HG03342 (cell line): ENCODE measurements at regions not wholly inside any gene's neighbourhood (a gene's known extent, or its start where the extent isn't known, plus 50 kb on each side); places are given as distances from the start of the nearest gene placed in this dataset.

Experiments
- ATAC-seq: cut with Tn5 transposase; IDR thresholded peaks from one replicate; pipeline ENCODE4 v1.9.1; 2021; ENCODE audit warnings: mild to moderate bottlenecking, moderate library complexity; ENCODE audit not compliant: unreplicated experiment

DNA sequence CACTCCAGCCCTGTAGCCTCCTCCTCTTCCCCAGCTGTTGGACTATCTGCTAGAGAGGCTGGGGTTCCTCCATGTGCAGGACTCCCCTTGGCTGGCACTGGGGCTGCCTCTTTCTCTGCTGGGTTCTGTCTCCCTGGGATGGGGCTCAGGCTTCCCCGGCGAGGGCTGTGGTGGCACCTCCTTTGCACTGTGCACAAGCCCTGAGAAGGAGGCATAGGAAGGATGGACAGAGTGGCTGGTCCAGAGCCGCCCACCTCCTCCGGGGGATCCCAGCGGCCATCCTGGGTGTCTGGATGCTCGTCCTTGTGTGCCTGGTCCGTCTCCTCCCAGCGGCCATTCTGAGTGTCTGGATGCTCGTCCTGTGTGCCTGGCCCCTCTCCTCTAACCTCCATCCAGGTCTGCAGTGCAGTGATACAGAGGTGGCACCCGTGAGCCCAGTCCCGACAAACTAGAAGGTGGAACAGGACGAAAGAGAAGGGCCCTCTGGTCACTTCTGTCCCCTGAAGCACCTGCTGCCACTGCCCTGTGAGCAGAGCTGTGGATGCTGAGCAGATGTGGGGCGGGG is 633.7 kb downstream of the BRD1 start:
- no peak for ATAC-seq

DNA sequence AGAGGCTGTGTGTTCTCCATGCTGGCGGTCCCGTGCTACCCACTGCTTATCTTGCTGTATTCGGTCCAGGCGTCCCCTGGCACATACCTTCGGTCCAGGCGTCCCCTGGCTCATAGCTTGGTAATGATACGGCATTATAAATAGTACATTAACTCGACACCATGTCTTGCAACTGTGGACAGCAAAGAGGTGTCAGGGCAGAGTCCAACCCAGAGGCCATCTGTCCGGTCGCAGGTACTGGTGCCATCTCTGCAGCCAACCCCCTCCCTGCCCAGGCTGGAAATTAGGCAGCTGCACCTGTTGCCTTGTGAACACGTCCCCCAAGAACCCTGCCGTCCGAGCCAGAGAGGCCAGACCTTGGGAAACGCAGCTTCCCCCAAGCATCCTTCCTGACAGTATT is 634.3 kb downstream of the BRD1 start:
- ATAC-seq: no peak

DNA sequence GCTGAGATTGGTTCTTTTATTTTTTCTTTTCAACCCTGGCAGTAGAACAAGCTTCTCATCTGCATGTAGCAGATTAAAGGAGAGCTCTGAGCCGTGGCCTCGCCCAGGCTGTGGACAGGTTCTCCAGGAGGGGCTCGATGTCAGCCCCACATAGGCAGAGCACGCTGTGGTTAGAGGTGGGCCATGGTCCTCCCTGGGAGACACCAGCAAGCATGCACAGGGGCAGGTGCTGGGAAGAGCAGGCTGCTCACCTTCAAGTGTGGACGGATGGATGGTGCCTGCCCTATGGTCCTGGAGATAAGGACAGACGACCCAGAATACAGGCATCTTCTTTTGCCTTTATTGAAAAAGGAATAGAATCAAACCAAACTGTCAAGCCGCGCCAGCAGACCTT is 634.8 kb downstream of the BRD1 start:
- no peak for ATAC-seq

DNA sequence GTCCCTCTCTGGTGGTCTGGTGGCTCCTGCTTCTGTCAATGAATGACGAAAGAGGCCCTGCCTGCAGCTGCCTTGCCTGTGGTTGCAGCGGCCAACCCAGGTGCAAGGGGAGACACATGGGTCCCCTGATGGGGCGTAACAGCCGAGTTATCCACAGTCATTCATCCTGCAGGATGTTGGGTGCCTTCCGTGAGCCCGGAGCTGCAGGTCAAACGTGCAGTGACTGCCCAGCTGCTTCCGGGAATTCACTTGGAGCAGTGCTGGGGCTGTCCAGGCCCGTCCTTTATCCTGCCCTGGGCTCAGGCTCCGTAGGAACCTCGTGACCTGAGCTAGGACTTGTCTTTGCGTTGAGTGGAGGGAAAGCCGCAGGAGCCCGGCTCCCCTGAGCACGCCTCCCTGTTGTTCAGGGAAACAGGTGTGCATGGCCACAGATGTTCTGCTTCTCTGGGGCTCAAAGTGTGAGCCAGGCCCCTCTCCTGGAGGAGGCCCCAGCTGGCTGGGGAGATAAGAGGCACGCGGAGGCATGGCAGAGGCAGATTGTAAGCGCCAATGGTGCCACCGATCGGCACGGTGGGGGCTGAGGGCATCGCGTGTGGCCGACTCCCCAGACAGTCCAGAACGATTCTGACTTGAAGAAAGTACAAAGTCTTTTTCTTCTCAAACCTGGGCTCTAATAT is 635.4 kb downstream of the BRD1 start:
- ATAC-seq: no peak

DNA sequence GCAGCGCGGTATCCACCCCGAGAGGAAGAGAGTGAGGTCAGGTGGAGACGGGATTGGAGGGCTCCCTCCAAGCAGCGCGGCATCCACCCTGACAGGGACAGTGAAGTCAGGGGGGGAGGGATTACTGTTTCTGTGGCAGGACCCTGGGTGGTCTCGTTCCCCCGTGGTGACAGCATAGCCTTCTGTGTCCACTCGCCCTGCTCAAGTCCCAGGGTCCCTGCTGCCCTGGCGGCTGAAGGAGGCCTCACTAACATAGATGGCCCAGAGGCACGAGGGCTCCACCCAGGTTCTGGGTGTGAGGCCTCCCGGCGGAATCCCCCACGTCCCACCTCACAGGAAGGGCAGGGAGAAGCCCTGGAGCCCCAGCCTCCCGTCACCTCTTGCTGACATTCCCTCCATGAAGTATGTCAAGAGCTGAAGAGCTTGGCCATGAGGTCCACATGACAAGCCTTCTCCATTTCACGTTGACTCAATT is 636.1 kb downstream of the BRD1 start:
- ATAC-seq: no peak

DNA sequence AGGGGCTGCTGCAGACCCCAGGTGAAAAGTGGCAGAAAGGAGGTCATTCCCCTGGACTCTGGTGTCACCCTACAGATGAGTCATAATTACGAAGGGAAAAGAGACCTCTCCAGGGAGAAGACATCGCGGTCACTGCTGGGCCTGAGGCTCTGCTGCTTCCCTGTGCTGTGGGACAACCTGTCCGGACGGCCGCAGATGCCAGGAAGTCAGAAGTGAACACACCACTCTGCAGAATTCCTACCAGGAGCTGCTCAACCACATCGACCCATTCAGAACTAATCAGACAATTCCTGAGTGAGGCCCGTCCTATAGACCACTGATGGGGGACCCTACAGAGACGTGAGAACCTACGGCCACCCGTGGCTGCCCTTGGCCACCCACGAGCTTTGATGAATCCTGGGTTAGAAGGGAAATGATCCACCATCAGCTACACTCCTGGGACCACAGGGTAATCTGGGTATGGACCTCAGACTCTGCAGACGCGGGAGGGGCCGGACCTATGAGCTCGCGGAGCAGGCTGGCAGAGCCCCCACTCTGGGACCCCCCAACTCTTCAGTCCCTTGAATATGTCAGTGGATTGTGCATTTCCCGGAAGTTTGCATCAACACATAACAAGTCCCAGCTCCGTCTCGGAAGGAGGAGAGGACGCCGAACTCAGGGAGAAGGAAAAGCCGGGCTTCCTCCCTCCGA is 636.7 kb downstream of the BRD1 start:
- no peak for ATAC-seq

DNA sequence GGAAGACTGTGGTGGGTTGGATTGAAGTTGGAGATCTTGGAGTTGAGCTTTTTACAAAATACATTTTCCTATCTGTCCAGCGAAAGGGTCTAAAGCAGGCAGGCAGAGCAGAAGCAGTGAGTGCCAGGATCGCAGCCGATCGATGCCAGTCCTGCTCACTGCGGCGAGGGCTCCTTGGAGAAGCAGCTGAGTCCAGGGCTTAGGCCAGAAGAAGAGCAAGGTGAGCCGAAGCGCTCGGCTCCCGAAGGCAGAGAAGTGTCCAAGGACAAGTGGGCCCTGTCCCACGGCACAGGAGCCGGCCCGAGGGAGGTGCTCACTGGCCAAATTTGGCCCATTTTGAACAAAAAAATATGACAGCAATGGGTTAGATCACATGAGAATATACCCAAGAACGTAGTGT is 637.8 kb downstream of the BRD1 start:
- ATAC-seq: no peak

DNA sequence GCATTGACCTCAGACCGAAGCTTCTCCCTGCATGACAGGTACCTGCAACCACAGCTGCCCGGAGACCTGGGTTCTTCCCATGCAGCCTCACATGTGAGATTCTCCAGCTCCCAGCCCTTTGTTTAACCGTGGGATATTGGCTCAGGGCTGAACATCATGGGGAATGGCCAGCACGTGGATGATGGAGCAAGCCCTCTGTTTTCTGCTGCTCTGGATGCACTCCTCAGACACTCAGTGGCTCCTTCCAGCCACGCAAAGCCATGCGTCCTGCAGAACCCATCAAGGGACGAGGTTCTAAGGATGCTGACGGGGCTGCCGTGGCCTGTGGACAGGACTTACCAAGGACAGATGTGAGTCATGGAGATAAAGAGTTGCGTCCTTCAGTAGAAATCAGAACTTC is 639.1 kb downstream of the BRD1 start:
- ATAC-seq: no peak

DNA sequence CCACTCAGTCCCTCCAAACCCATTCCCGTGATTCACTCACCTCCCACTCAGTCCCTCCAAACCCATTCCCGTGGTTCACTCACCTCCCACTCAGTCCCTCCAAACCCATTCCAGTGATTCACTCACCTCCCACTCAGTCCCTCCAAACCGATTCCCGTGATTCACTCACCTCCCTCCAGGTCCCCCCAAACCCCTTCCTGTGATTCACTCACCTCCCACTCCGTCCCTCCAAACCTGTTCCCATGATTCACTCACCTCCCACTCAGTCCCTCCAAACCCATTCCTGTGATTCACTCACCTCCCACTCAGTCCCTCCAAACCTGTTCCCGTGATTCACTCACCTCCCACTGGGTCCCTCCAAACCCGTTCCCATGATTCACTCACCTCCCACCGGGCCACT is 639.6 kb downstream of the BRD1 start:
- no peak for ATAC-seq

DNA sequence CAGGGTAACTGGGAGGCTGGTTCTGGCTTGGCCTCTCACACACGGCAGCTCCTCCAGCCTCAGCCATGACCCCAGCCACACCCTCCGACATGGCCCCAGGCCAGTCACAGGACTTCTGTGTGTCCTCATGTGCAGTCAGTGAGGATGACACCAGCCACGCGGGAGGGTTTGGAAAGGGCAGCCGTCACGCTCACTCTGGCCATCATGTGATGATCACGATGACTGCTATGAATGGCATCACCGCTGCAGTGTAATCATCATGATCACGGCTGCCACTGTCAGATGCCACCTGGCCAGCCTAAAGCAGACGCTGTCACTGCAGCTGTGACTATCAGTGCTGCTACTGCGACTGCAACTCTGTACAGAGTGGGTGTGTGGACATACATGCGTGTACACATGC is 640.9 kb downstream of the BRD1 start:
- no peak for ATAC-seq

DNA sequence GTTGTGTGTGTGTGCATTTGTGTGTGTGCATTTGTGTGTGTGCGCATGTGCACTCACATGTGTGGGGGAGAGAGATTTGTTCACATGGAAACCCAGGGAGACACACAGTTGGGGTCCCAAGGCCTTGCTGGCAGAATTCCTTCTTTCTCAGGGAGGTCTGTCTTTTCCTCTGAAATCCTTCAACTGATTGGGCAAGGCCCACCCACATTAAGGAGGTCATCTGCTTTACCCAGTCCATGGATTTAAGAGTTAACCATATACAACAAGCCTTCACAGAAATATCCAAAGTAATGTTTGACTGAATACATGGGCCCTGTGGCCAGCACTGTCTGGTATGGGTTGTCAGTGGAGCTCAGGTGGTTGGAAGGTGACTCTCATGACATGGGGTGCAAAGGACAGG is 641.4 kb downstream of the BRD1 start:
- ATAC-seq: no peak

DNA sequence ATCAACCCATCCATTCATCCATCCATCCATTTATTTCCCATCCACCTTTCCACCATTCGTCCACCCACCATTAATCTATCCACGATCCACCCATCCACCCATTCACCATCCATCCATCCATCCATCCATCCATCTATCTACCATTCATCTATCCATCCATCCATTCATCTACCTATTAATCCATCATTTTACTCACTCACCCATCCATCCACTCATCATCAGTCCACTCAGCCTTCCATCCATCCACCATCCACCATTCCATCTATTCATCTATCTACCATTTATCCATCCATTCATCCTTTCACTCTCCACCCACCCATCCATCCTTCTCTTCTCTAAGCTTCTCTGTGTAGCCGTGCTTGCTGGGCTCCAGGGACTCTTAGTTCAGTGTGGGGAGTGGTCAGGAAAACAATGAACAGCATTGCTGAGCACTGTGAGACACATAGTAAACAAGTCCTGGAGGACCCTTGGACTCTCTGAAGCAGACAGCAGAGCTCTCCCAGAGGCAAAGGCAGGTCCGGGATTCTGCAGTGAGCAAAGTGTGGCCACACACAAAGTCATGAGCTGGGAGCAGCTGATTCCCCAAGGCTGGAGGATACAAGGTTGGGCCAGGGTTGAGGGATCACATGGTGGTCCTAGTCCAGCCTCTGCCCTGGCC is 642.2 kb downstream of the BRD1 start:
- no peak for ATAC-seq

DNA sequence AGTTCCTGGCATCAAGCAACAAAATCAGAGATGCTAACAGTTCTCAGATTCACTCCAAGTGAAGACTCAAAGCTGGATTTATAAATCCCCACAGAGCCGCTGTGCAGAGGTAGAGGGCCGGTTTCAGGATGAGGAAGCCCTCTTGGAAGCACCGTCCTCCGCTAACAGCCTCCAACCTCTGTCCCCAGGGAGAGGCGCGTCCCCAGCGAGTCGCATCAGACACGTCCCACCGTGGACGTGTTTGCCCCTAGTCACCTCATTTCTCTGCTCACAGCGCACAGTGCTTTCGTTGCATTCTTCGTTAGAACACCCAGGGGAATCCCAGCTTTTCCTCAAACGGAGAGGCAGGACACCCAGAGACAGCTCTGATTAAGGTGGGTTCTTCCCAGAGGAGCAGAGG is 642.9 kb downstream of the BRD1 start:
- ATAC-seq: no peak

DNA sequence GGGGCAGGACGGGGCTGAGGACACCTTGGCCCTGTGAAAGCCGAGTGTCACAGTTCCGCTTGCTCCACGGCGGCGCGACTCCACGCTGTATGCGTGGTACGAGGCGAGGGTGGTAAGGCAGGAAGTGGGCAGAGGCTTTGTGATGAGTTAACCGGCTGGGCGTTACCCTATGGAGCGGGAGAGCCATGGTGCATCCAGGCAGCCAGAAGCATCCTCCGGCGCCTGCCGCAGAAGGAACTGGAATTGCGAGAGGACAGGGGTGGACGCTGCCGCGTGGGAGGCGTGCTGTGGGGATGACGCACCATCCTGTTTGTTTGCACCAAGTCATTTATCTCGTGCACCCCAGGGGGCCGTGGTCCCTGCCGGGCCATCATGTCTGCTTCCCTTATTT is 643.9 kb downstream of the BRD1 start:
- ATAC-seq: no peak

DNA sequence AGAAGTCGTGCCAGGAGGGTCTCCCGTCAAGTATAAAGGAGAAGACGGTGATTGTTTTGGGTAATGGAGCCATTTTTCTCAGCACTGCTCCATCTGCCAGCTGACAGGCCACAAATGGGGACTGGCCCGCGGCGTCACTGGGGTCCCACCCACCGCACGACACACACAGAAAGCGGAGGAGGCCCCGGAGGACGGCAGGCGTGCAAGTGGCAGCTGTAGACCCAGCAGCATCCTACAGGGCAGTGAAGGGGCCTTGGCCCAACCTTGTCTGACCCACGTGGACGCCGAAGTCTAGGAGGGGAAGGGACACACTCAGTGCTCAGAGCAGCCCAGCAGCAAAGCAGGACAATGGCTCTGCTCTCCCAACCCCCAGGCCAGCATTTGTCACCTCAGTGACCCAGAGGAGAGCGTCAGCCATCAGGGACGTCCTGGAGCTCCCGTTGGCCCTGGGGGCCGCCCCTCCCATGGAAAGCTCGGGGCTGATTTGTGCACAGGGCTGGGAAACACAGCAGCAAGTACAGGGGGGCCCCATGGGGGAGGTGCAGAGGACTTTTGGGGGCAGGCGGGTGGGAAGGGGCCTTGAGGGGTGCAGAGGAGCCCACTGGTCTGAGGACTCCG is 644.4 kb downstream of the BRD1 start:
- no peak for ATAC-seq

DNA sequence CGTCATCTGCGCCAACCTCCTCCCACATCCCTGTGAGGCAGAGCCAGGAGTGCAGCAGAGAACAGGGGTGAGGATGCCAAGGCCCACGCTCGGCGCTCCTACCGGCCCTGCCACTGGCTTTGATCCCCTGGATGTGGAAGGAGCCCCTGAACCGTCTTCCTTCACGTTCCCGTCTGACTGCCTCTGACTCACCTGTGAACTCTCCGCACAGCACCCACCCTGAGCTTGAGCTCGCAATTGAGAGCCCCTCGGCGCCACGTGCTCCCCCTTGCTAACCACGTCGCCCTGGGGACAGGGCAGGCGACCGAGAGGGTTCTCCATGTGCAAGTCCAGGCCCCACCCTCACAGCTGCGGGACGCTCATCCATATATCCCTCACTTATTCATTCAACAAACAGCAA is 645.3 kb downstream of the BRD1 start:
- ATAC-seq: no peak

DNA sequence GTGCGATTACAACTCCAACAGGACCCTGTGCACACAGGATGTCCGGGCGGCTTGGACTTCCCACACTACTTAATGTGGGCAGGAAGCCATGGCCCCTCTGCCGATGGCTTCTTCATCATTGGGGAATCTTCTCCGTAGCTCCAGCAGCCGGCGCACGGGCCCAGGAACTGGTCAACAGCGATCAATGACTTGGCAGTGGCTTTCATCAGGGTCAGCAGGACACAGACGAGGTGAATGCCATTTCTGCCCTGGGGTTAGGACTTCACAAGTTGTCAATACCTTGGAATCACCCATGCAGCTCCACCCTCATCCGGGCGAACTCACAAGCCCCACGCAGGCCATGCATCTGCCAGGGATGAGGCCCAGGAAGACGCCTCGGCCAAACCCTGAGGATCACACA is 645.7 kb downstream of the BRD1 start:
- ATAC-seq: no peak

DNA sequence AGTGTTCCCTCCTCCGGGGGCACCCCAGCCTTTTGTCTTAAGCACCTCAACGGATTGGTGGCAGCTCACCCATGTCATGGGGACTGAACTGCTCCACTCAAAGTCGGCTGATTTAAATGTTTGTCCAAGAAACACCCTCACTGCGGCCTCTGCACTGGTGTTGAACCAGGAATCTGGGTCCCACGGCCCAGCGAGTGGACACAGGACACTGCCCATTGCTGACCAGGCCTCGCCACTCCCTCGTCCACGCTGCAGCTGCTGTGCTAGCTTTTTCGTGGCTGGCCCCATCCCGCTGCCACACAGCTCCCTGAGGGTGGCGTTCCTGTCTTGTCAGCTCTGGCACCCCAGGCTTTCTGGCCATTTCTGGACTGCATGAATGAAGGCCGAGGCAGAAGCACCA is 646.2 kb downstream of the BRD1 start:
- no peak for ATAC-seq

DNA sequence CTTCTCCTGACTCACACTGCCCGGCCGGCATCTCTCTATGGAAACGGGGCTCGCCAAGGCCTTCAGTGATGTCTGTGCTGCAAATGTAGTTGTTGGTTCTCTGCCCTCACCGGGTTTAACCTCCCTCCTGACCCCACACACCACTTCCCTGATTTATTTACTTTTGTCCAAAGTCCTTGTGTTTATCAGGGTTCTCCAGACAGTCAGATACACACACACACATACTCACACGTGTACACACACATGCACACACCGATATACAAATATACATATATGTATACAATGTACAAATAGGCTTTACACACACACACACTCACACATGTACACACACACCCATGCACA is 647.0 kb downstream of the BRD1 start:
- ATAC-seq: no peak

DNA sequence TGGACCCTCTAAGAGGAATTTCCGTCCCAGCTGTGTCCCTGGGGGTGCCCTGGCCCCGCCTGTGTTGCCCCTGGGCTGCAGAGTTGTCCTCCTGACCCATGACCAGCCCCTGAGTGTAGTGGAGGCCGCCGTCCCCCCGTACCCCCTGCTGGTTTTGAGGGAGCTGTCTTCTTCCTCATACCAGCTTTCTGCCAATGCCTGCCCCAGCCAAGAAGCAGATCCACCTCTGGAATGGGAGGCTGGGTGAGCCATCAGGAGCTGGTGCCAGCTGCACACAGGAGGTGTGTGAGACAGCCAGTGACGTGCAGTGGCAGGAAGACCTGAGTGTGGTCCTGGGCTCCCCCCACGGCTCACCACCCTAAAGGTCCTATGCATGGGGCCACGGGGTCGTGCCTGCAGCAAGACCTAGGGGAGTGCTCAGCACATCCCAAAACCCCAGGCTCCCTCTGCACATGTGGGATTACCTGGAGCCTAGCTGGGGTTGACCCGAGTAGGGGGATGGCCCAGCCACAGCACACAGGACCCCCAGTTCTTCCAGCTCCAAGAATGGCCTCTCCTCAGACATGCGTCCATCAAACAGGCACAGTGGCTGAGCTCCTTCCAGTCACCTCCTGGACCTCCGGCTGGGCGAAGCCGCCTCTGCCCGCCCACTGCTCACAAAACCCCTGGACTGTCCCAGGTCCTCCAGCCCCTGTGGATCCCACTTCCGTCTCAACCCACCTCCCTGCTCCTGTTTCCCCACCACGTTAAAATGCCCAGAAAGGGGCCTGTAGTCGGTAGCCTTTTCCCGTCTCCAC is 647.6 kb downstream of the BRD1 start:
- no peak for ATAC-seq

DNA sequence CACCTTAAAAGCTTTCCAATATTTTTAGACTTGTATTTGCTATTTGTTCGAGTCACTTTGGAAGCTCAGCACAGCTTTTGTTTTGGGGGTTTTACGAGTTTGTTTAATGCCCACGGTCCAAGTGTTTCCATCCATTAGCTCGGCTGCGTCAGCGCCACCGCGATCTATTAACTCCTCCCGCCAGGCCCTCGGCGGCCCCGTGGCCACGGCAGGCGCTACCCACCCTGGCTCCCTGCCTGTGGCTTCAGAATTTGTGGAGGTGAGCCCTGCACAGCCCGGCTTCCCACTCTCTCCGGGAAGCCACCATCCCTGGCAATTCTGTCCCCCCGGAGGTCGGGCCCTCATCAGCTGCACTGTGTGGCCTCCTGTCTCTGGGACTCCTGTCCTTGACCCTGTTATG is 648.5 kb downstream of the BRD1 start:
- no peak for ATAC-seq
